Neural cell (in vitro differentiated cells): ENCODE measurements at regions not wholly inside any gene's neighbourhood (a gene's known extent, or its start where the extent isn't known, plus 50 kb on each side); places are given as distances from the start of the nearest gene placed in this dataset.

Experiments used
- EZH2 ChIP-seq: fragments of 200-600, 300-800 bp; shearing (Covaris generic), sonication (generic); IDR thresholded peaks from 2 replicates; pipeline ENCODE4 v1.6.1; 2014; ENCODE audit warnings: antibody characterized with exemption, low read length, borderline replicate concordance, mild to moderate bottlenecking; ENCODE audit not compliant: insufficient read depth, poor library complexity, severe bottlenecking
- MXI1 ChIP-seq: fragments of 450-650 bp; conservative IDR thresholded peaks from 2 replicates; pipeline ENCODE4 v1.6.1; 2014; ENCODE audit warnings: antibody characterized with exemption, mild to moderate bottlenecking; ENCODE audit not compliant: poor library complexity, severe bottlenecking
- POLR2AphosphoS5 ChIP-seq: IDR thresholded peaks from 2 replicates; pipeline ENCODE4 v1.6.1; 2012
- TF ChIP-seq, protein P1 (sequence below): fragments of 450-650 bp; IDR thresholded peaks from 2 replicates; pipeline ENCODE4 v1.5.1; 2014; ENCODE audit warnings: antibody characterized with exemption, mild to moderate bottlenecking, moderate library complexity; ENCODE audit not compliant: poor library complexity, severe bottlenecking

DNA sequence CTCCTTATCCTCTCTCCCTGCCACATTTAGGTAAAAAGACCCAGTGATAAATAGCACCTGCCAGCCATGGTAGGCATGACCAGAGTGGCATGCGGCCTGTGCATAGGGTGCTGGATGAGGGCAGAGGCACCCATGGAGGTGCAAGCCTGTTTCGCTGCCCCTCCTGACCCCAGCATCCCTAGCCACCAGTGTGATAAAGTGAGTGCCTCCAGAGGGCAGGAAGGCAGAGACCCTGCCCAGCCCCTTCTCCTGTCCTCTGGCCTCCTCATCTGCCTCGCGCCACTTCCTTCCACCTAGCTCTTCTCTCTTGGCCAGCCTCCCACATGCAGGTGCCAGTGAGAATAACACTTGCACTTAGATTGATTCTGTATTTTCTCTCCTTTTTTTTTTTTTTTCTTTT lies 108.3 kb upstream of the FUT8 start:
- TF ChIP-seq, protein P1, sequence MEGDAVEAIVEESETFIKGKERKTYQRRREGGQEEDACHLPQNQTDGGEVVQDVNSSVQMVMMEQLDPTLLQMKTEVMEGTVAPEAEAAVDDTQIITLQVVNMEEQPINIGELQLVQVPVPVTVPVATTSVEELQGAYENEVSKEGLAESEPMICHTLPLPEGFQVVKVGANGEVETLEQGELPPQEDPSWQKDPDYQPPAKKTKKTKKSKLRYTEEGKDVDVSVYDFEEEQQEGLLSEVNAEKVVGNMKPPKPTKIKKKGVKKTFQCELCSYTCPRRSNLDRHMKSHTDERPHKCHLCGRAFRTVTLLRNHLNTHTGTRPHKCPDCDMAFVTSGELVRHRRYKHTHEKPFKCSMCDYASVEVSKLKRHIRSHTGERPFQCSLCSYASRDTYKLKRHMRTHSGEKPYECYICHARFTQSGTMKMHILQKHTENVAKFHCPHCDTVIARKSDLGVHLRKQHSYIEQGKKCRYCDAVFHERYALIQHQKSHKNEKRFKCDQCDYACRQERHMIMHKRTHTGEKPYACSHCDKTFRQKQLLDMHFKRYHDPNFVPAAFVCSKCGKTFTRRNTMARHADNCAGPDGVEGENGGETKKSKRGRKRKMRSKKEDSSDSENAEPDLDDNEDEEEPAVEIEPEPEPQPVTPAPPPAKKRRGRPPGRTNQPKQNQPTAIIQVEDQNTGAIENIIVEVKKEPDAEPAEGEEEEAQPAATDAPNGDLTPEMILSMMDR: no peak
- no peak for TF ChIP-seq MXI1
- no peak for TF ChIP-seq EZH2
- TF ChIP-seq POLR2AphosphoS5: no peak
